ENCODE measurements at regions not wholly inside any gene's neighbourhood (a gene's known extent, or its start where the extent isn't known, plus 50 kb on each side); places are given as distances from the start of the nearest gene placed in this dataset.
A peak's percentile ranks its signal among the peaks of the same experiment; 100 is the strongest.

DNA sequence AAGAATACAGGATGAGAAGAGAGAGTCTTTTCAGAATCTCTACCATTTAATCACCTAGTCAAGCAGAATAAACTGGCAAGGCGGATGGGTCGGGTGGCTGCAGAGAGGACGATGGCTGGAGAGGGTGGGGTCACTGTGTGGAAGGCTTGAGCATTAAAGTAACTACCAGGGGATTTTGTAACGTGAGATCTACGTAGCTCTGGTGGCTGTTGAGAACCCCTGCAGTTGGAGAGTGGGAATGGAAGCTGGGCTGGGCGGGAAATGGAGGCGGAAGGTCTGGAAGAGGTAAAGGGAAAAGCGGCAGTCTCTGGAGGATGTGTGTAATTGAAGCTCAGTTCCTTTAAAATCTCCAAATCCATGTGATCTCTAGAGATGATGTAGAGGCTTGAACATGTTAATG is 135.0 kb downstream of the GATA3 start:
- H2AFZ ChIP-seq (ENCODE audit: low read depth, low read length) = no peak overlapping the region
- FAIRE-seq (no peak), DNase-seq (ENCODE audit: low read depth) (no peak)
- H3K4me1 Mint-ChIP-seq (ENCODE audit: low read depth, unreplicated experiment) = peaks cover 8% of the 10 kb centered on the region
- H3K79me2 ChIP-seq (ENCODE audit: insufficient read depth, low read length) = no peaks in the 10 kb centered on the region
- TF ChIP-seq, protein P1, sequence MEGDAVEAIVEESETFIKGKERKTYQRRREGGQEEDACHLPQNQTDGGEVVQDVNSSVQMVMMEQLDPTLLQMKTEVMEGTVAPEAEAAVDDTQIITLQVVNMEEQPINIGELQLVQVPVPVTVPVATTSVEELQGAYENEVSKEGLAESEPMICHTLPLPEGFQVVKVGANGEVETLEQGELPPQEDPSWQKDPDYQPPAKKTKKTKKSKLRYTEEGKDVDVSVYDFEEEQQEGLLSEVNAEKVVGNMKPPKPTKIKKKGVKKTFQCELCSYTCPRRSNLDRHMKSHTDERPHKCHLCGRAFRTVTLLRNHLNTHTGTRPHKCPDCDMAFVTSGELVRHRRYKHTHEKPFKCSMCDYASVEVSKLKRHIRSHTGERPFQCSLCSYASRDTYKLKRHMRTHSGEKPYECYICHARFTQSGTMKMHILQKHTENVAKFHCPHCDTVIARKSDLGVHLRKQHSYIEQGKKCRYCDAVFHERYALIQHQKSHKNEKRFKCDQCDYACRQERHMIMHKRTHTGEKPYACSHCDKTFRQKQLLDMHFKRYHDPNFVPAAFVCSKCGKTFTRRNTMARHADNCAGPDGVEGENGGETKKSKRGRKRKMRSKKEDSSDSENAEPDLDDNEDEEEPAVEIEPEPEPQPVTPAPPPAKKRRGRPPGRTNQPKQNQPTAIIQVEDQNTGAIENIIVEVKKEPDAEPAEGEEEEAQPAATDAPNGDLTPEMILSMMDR (IDR thresholded peaks at IDR 0.05; ENCODE audit: insufficient read depth, low read depth, low read length) = no peak
- H3K4me3 ChIP-seq (ENCODE audit: insufficient read depth, low read depth, low read length) = no peak overlapping the region
- peaks cover 11% of the 10 kb centered on the region for H3K27me3 Mint-ChIP-seq (ENCODE audit: low read depth, unreplicated experiment)
- no peaks in the 10 kb centered on the region for H3K4me1 ChIP-seq (ENCODE audit: insufficient read depth, low read length)
- no peak overlapping the region for H3K9ac ChIP-seq (ENCODE audit: low read length)
- H3K27ac Mint-ChIP-seq (ENCODE audit: unreplicated experiment) = no peak overlapping the region
- H3K36me3 Mint-ChIP-seq (ENCODE audit: low read depth, unreplicated experiment) = no peaks in the 10 kb centered on the region
- H4K20me1 ChIP-seq (ENCODE audit: insufficient read depth, low read length) = no peaks in the 10 kb centered on the region
- peaks cover 2% of the 10 kb centered on the region for H3K9me3 Mint-ChIP-seq (ENCODE audit: unreplicated experiment)
- no peak overlapping the region for H3K4me3 Mint-ChIP-seq (ENCODE audit: unreplicated experiment)
- no peaks in the 10 kb centered on the region for H3K36me3 ChIP-seq (ENCODE audit: insufficient read depth, low read length)
- no peaks in the 10 kb centered on the region for H3K9me3 ChIP-seq (ENCODE audit: insufficient read depth, low read depth, low read length)
- H3K27ac ChIP-seq (ENCODE audit: low read depth, low read length) = no peak overlapping the region
- H3K4me2 ChIP-seq (ENCODE audit: low read length) = no peak overlapping the region
- no peaks in the 10 kb centered on the region for H3K27me3 ChIP-seq (ENCODE audit: insufficient read depth, low read length)

DNA sequence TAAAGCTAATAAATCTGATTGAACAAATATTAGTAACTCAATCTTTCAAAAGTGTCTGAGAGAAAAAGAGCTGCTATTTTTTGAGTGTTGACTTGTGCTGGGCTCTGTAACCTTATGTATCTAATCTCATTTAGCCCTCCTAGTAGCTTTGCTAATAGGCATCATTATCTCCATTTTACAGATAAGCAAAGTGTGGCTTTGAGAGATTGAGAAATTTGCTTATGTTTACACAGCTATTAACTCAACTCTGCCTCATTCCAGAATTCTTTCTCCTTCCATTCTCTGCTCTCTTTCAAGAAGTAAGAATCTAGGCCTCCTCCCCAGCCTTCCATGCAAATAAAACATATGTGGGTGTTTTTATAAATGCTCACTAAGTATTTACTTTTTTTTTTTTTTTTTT is 137.8 kb downstream of the GATA3 start:
- H4K20me1 ChIP-seq (ENCODE audit: insufficient read depth, low read length) = no peaks in the 10 kb centered on the region
- Mint-ChIP-seq H3K27ac (ENCODE audit: unreplicated experiment) (no peak overlapping the region), H3K4me3 (ENCODE audit: unreplicated experiment) (no peak overlapping the region), H3K27me3 (ENCODE audit: low read depth, unreplicated experiment) (peaks cover 11% of the 10 kb centered on the region), H3K4me1 (ENCODE audit: low read depth, unreplicated experiment) (peaks cover 12% of the 10 kb centered on the region), H3K36me3 (ENCODE audit: low read depth, unreplicated experiment) (no peaks in the 10 kb centered on the region), H3K9me3 (ENCODE audit: unreplicated experiment) (peaks cover 2% of the 10 kb centered on the region)
- no peaks in the 10 kb centered on the region for H3K36me3 ChIP-seq (ENCODE audit: insufficient read depth, low read length)
- no peak overlapping the region for H2AFZ ChIP-seq (ENCODE audit: low read depth, low read length)
- DNase-seq (ENCODE audit: low read depth) (no peak), FAIRE-seq (no peak)
- no peak overlapping the region for H3K4me2 ChIP-seq (ENCODE audit: low read length)
- no peak overlapping the region for H3K9ac ChIP-seq (ENCODE audit: low read length)
- no peak overlapping the region for H3K4me3 ChIP-seq (ENCODE audit: insufficient read depth, low read depth, low read length)
- H3K79me2 ChIP-seq (ENCODE audit: insufficient read depth, low read length) = no peaks in the 10 kb centered on the region
- no peaks in the 10 kb centered on the region for H3K9me3 ChIP-seq (ENCODE audit: insufficient read depth, low read depth, low read length)
- TF ChIP-seq, protein P1 (IDR thresholded peaks at IDR 0.05; ENCODE audit: insufficient read depth, low read depth, low read length) = no peak
- no peaks in the 10 kb centered on the region for H3K27me3 ChIP-seq (ENCODE audit: insufficient read depth, low read length)
- no peak overlapping the region for H3K27ac ChIP-seq (ENCODE audit: low read depth, low read length)
- no peaks in the 10 kb centered on the region for H3K4me1 ChIP-seq (ENCODE audit: insufficient read depth, low read length)

DNA sequence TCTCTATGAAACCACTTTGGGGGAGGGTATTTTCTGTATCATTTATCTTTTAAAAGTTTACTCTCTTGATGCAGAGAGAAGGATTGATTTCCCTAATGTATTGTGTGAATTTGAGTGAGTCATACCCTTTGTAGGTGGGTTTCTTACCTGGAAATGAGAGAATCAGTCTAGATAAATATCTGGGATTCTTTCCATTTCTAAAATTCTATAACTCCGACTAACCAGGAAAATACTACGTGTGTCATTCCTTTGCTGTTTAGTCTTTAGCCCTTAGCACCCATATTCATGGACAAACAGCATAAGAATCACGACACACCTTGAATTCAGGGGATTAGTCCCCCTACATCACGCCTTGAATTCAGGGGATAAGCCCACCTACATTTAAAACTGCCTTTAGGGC is 139.1 kb downstream of the GATA3 start:
- H3K36me3 ChIP-seq (ENCODE audit: insufficient read depth, low read length) = no peaks in the 10 kb centered on the region
- no peaks in the 10 kb centered on the region for H3K79me2 ChIP-seq (ENCODE audit: insufficient read depth, low read length)
- H3K27me3 Mint-ChIP-seq (ENCODE audit: low read depth, unreplicated experiment) = peaks cover 8% of the 10 kb centered on the region
- H3K27me3 ChIP-seq (ENCODE audit: insufficient read depth, low read length) = no peaks in the 10 kb centered on the region
- TF ChIP-seq EZH2 (IDR thresholded peaks at IDR 0.05; ENCODE audit: insufficient read depth, low read length) = no peak
- TF ChIP-seq, protein P1 (IDR thresholded peaks at IDR 0.05; ENCODE audit: insufficient read depth, low read depth, low read length) = no peak
- H3K27ac Mint-ChIP-seq (ENCODE audit: unreplicated experiment) = peak overlapping the region; percentile 84
- H4K20me1 ChIP-seq (ENCODE audit: insufficient read depth, low read length) = no peaks in the 10 kb centered on the region
- no peak overlapping the region for H2AFZ ChIP-seq (ENCODE audit: low read depth, low read length)
- H3K9me3 Mint-ChIP-seq (ENCODE audit: unreplicated experiment) = peaks cover 2% of the 10 kb centered on the region
- no peaks in the 10 kb centered on the region for H3K36me3 Mint-ChIP-seq (ENCODE audit: low read depth, unreplicated experiment)
- H3K4me2 ChIP-seq (ENCODE audit: low read length) = no peak overlapping the region
- H3K9me3 ChIP-seq (ENCODE audit: insufficient read depth, low read depth, low read length) = no peaks in the 10 kb centered on the region
- no peak overlapping the region for H3K27ac ChIP-seq (ENCODE audit: low read depth, low read length)
- H3K4me3 Mint-ChIP-seq (ENCODE audit: unreplicated experiment) = no peak overlapping the region
- no peak for FAIRE-seq
- H3K4me1 Mint-ChIP-seq (ENCODE audit: low read depth, unreplicated experiment) = peaks cover 12% of the 10 kb centered on the region
- no peak overlapping the region for H3K9ac ChIP-seq (ENCODE audit: low read length)
- no peak for DNase-seq (ENCODE audit: low read depth)
- H3K4me1 ChIP-seq (ENCODE audit: insufficient read depth, low read length) = no peaks in the 10 kb centered on the region
- no peak overlapping the region for H3K4me3 ChIP-seq (ENCODE audit: insufficient read depth, low read depth, low read length)
